ENCODE measurements at regions not wholly inside any gene's neighbourhood (a gene's known extent, or its start where the extent isn't known, plus 50 kb on each side); places are given as distances from the start of the nearest gene placed in this dataset.

DNA sequence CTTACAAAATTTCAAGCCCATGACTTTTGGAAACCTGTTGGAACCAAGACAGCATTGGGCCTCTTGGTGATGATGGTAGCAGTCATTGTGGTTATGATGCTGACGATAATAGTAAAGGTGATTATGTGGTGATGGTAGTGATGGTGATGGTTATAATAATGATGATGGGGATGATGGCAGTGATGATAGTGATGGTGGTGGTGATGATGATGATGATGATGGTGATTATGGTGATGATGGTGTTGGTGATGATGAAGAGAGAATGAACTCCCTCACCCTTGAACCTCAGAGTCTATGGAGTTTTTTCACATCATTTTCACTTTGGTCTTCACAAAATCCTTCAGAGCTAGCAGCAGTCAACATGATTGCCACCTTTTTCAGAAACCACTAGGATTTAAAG lies 105.3 kb upstream of the ASIC2 start:
- Histone ChIP-seq H3K27ac (no peak overlapping the region), H3K4me3 (no peak overlapping the region), H3K27me3 (no peaks in the 10 kb centered on the region), H3K36me3 (no peaks in the 10 kb centered on the region), H3K9me3 (no peaks in the 10 kb centered on the region), H3K4me1 (no peaks in the 10 kb centered on the region)
- TF ChIP-seq CTCF (IDR thresholded peaks at IDR 0.05), result no peak
- TF ChIP-seq POLR2AphosphoS5 (IDR thresholded peaks at IDR 0.05), result no peak
- TF ChIP-seq EP300 (IDR thresholded peaks at IDR 0.05; ENCODE audit: low read depth), result no peak
- TF ChIP-seq POLR2A (IDR thresholded peaks at IDR 0.05), result no peak
- WGBS, 2 donors (ENCODE audit: low coverage in 1 of 2), result 57 to 87% methylated on average over 1 of the region's 1 CpG
- no peak for DNase-seq
- in situ Hi-C loops (cut with MboI; ENCODE audit: low pct_ligation_motif_present in 1 of 4, low pct_unique_long_range_greater_than_20kb in 1 of 4, low sequenced_read_pairs in 3 of 4), result no loop called here
- intact Hi-C loops (cut with DNase I; ENCODE audit: low total_unique reads), result no loop called here

DNA sequence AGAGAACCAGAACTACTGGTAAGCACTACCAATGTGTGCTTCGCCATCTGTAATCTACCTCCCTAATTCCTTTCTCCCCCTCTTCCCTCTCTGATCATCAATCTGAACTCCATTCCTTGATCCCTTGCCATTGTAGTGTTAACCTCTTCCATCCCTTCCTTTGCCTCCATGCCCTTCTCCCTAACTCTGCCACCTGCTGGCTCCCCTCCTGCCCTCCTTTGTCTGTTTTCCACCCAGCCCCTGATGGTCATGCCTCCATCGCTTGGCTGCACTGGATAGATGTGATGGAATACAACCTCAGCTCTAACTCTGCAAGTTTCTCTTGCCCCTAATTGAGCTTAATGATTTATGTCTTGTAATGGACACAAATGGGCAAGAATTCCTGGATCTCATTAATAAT lies 108.2 kb upstream of the ASIC2 start:
- Histone ChIP-seq H3K4me3 (no peak overlapping the region), H3K27me3 (peaks cover 4% of the 10 kb centered on the region), H3K27ac (no peak overlapping the region), H3K9me3 (no peaks in the 10 kb centered on the region), H3K4me1 (no peaks in the 10 kb centered on the region), H3K36me3 (no peaks in the 10 kb centered on the region)
- in situ Hi-C loops (cut with MboI; ENCODE audit: low pct_ligation_motif_present in 1 of 4, low pct_unique_long_range_greater_than_20kb in 1 of 4, low sequenced_read_pairs in 3 of 4), result no loop called here
- intact Hi-C loops (cut with DNase I; ENCODE audit: low total_unique reads), result no loop called here
- TF ChIP-seq EP300 (IDR thresholded peaks at IDR 0.05; ENCODE audit: low read depth) (no peak), CTCF (IDR thresholded peaks at IDR 0.05) (no peak), POLR2A (IDR thresholded peaks at IDR 0.05) (no peak), POLR2AphosphoS5 (IDR thresholded peaks at IDR 0.05) (no peak)
- DNase-seq, result no peak
- 93% methylated on average over 2 of the region's 2 CpGs; no CpG with 5 or more reads in 1 of the 2 donors for WGBS, 2 donors (ENCODE audit: low coverage in 1 of 2)

DNA sequence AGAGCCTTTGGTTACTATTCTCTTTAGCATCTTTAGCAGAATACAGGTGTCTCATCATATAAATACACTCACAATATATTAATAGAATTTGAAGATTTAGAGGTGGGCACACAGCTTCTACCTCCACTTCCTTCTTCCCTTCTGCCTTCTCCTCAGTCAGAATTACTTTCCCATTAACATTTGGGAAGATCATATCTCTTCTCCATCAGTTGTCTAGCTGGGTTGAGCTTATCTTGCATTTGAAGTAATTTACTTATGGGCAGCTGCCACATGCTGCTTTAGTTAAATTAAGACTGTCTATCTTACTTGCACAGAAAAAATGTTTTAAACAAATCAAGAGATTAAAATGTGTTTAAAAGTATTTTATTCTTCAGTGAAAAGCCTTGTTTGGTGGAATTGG lies 110.1 kb upstream of the ASIC2 start:
- DNase-seq, result no peak
- Histone ChIP-seq H3K27ac (no peak overlapping the region), H3K9me3 (no peaks in the 10 kb centered on the region), H3K4me1 (no peaks in the 10 kb centered on the region), H3K4me3 (no peak overlapping the region), H3K27me3 (peaks cover 4% of the 10 kb centered on the region), H3K36me3 (no peaks in the 10 kb centered on the region)
- intact Hi-C loops (cut with DNase I; ENCODE audit: low total_unique reads), result no loop called here
- in situ Hi-C loops (cut with MboI; ENCODE audit: low pct_ligation_motif_present in 1 of 4, low pct_unique_long_range_greater_than_20kb in 1 of 4, low sequenced_read_pairs in 3 of 4), result no loop called here
- no peak for TF ChIP-seq CTCF (IDR thresholded peaks at IDR 0.05)
- TF ChIP-seq EP300 (IDR thresholded peaks at IDR 0.05; ENCODE audit: low read depth), result no peak
- no peak for TF ChIP-seq POLR2A (IDR thresholded peaks at IDR 0.05)
- TF ChIP-seq POLR2AphosphoS5 (IDR thresholded peaks at IDR 0.05), result no peak

GRCh38 chr17:33404070-33404819 lies 111.2 kb upstream of the ASIC2 start:
- WGBS, 2 donors (ENCODE audit: low coverage in 1 of 2), result 60 to 82% methylated on average over 4 of the region's 4 CpGs
- intact Hi-C loops (cut with DNase I; ENCODE audit: low total_unique reads), result no loop called here

More at GRCh38 chr17:33404070-33404819, 111.2 kb upstream of the ASIC2 start:
- H3K27me3 ChIP-seq, result peaks cover 4% of the 10 kb centered on the region
- no peaks in the 10 kb centered on the region for H3K9me3 ChIP-seq
- TF ChIP-seq CTCF (IDR thresholded peaks at IDR 0.05) (no peak), EP300 (IDR thresholded peaks at IDR 0.05; ENCODE audit: low read depth) (no peak), POLR2AphosphoS5 (IDR thresholded peaks at IDR 0.05) (no peak), POLR2A (IDR thresholded peaks at IDR 0.05) (no peak)
- no peak overlapping the region for H3K4me3 ChIP-seq
- H3K36me3 ChIP-seq, result no peaks in the 10 kb centered on the region
- in situ Hi-C loops (cut with MboI; ENCODE audit: low pct_ligation_motif_present in 1 of 4, low pct_unique_long_range_greater_than_20kb in 1 of 4, low sequenced_read_pairs in 3 of 4), result no loop called here
- no peak for DNase-seq
- H3K4me1 ChIP-seq, result no peaks in the 10 kb centered on the region
- H3K27ac ChIP-seq, result no peak overlapping the region

All from transverse colon (tissue), 4 donors.